Heart right ventricle (tissue), 16 donors: ENCODE measurements at regions not wholly inside any gene's neighbourhood (a gene's known extent, or its start where the extent isn't known, plus 50 kb on each side); places are given as distances from the start of the nearest gene placed in this dataset.

Source experiments
- ATAC-seq, 8 donors: fragments of 200-7000 bp; cut with Tn5 transposase; one replicate each; pipeline ENCODE4 v1.9.1; 2020; ENCODE audit warnings: mild to moderate bottlenecking in 8 of 8, moderate library complexity in 8 of 8, moderate number of reproducible peaks in 1 of 8
- DNase-seq, 2 donors: peaks; one replicate each; pipeline ENCODE4 v3.0.0-alpha.2; 2020
- H3K27ac ChIP-seq, 10 donors: fragments of 200-600 bp; sonication (generic) in 2 of 10; one replicate each; pipeline versions ENCODE4 v1.5.0 to v1.8.0; 2020 to 2022; ENCODE audit warnings: mild to moderate bottlenecking in 3 of 10
- H3K27me3 ChIP-seq, 7 donors: fragments of 200-600 bp; one replicate each; pipeline ENCODE4 v1.8.0; 2021 to 2022; ENCODE audit warnings: mild to moderate bottlenecking in 2 of 7
- H3K36me3 ChIP-seq, 9 donors: fragments of 200-600 bp; sonication (generic) in 1 of 9; one replicate each; pipeline versions ENCODE4 v1.5.0 to v1.8.0; 2020 to 2022; ENCODE audit warnings: mild to moderate bottlenecking in 2 of 9
- H3K4me1 ChIP-seq, 9 donors: fragments of 200-600 bp; sonication (generic) in 1 of 9; one replicate each; pipeline versions ENCODE4 v1.5.0 to v1.8.0; 2020 to 2022; ENCODE audit warnings: mild to moderate bottlenecking in 4 of 9
- H3K4me3 ChIP-seq, 10 donors: fragments of 200-600 bp; sonication (generic) in 2 of 10; one replicate each; pipeline versions ENCODE4 v1.5.0 to v1.8.0; 2020 to 2022; ENCODE audit warnings: mild to moderate bottlenecking in 7 of 10, moderate library complexity in 2 of 10
- H3K9me3 ChIP-seq, 11 donors: fragments of 200-600 bp in 10 of 11; sonication (generic) in 2 of 11; one replicate each; pipeline versions ENCODE4 v1.5.0 to v1.8.0; 2013 to 2022; ENCODE audit warnings: mild to moderate bottlenecking in 2 of 11, control low read depth in 1 of 11, moderate library complexity in 1 of 11
- CTCF ChIP-seq, 9 donors: fragments of 200-600 bp; sonication (generic) in 2 of 9; IDR thresholded peaks; one replicate each; pipeline versions ENCODE4 v1.5.0 to v1.8.0; 2021 to 2022; ENCODE audit warnings: antibody characterized with exemption in 9 of 9, mild to moderate bottlenecking in 5 of 9, moderate library complexity in 1 of 9
- WGBS, 2 donors: extraction: QIAGEN DNeasy Blood & Tissue Kit; methylation state at CpG; one replicate each; pipeline ENCODE4 v1.1.7; 2013; ENCODE audit warnings: inconsistent platforms in 1 of 2; 5-methylcytosine and 5-hydroxymethylcytosine counted together
- intact Hi-C, 10 donors: fragments of 100-400 bp; cut with DNase I; formaldehyde crosslinking; loops; one replicate each; pipeline versions ENCODE4 v1.11.1 to v1.14.2; 2022
- donor health status: Arrhythmogenic right ventricular cardiomyopathy.
- donor health status: ischemic (EF 13 %, LVEDD 7.1; RV severe dilation, severe dysfunction).
- donor health status: healthy with polysubstance abuse.
- donor health status: DM: no; HTN: yes; CAD: no.
- donor health status: DM: no; HTN: no; CAD: no.
- donor health status: ischemic (EF 25% LVEDD 6.9; RV normal size, moderate dysfunction).
- donor health status: ischemic (EF 25% LVEDD 5.7; RV mildly dilated, moderate dysfunction).
- donor health status: healthy.
- donor health status: DM: yes; HTN: yes; CAD: no.
- donor health status: Ischemic cardiomyopathy.
- donor health status: ischemic (EF 35%, LVEDD 5.7; RV mildly dilated, moderate dysfunction).
- donor health status: nonischemic (EF 11% LVEDD 7.7; RV severe dilation, severe dysfunction).
- donor health status: DM: yes; HTN: yes; CAD: no.
- donor health status: PGD.
- donor health status: ischemic (EF 29% LVEDD 5.4; RV normal size, mild dysfunction).
- donor health status: nonischemic (EF 23%, LVEDD 6.1; RV moderate dilation, normal function).

- Histone ChIP-seq H3K36me3 (no peaks in the 10 kb centered on the region), H3K27ac (no peak overlapping the region), H3K9me3 (peaks cover 0 to 11% (median 0%) of the 10 kb centered on the region in 11 donors), H3K4me1 (no peaks in the 10 kb centered on the region), H3K27me3 (no peaks in the 10 kb centered on the region), H3K4me3 (no peak overlapping the region)
- WGBS, 2 donors = 33% methylated on average over 3 of the region's 3 CpGs
- intact Hi-C loops = no loop called here
- no peak for TF ChIP-seq CTCF (IDR thresholded peaks at IDR 0.05)
- ATAC-seq (no peak), DNase-seq (no peak)
Measured at GRCh38 chr11:41848349-41848748, 388.9 kb upstream of the LRRC4C start.

DNA sequence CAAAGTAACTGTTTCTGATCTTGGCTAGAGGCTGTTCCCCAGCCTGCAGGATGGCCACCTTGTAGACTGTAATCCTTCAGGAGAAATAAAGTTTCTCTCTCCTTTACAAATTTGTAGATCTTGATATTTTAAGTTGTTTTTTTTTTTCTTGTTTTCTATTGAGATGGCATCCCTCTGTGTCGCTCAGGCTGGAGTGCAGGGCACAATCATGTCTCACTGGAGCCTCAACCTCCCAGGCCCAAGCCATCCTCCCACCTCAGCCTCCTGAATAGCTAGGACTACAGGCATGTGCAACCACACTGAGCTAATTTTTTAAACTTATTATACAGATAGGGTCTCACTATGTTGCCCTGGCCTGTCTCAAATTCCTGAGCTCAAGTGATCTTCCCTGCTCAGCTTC is 389.8 kb upstream of the LRRC4C start:
- H3K27me3 ChIP-seq = no peaks in the 10 kb centered on the region
- no peak overlapping the region for H3K4me3 ChIP-seq
- ATAC-seq (no peak), DNase-seq (no peak)
- no peaks in the 10 kb centered on the region for H3K4me1 ChIP-seq
- no peak overlapping the region for H3K27ac ChIP-seq
- WGBS, 2 donors = 83 to 90% methylated on average over 1 of the region's 1 CpG
- no peak for TF ChIP-seq CTCF (IDR thresholded peaks at IDR 0.05)
- intact Hi-C loops = no loop called here
- H3K9me3 ChIP-seq = peaks cover 0 to 7% (median 0%) of the 10 kb centered on the region in 11 donors
- H3K36me3 ChIP-seq = no peaks in the 10 kb centered on the region

- H3K27me3 ChIP-seq = no peaks in the 10 kb centered on the region
- H3K27ac ChIP-seq = no peak overlapping the region
- no peak for TF ChIP-seq CTCF (IDR thresholded peaks at IDR 0.05)
- H3K36me3 ChIP-seq = no peaks in the 10 kb centered on the region
- H3K4me3 ChIP-seq = no peak overlapping the region
- ATAC-seq (no peak), DNase-seq (no peak)
- intact Hi-C loops = no loop called here
- H3K4me1 ChIP-seq = no peaks in the 10 kb centered on the region
- peaks cover 0 to 4% (median 0%) of the 10 kb centered on the region in 11 donors for H3K9me3 ChIP-seq
Measured at GRCh38 chr11:41851743-41852142, 392.3 kb upstream of the LRRC4C start.

DNA sequence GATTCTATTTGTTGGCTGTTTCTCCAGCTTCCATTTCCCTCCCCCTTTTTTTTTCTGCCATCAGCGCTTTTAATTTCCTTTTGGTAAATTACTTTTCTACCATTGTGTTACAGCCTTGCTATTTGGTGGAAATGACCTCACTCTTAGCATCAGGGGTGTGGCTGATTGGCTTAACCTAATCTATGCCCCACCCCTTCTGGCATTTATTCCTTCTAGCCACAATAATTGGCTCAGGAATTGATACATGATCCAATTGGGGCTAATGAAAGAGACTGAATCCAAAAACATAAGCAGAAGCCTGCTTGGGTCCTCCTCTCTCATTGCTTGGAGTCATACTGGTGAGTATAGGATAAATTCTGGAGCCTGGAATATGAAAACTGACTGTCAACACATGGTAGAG is 402.4 kb upstream of the LRRC4C start:
- no peaks in the 10 kb centered on the region for H3K36me3 ChIP-seq
- DNase-seq = no peak
- 70 to 71% methylated on average over 1 of the region's 1 CpG for WGBS, 2 donors
- no peak overlapping the region for H3K4me3 ChIP-seq
- H3K27ac ChIP-seq = no peak overlapping the region
- intact Hi-C loops = no loop called here
- peak in 1 of 8 donors; percentile 24 for ATAC-seq
- H3K9me3 ChIP-seq = peaks cover 0 to 3% (median 0%) of the 10 kb centered on the region in 11 donors
- no peak for TF ChIP-seq CTCF (IDR thresholded peaks at IDR 0.05)
- H3K4me1 ChIP-seq = no peaks in the 10 kb centered on the region
- no peaks in the 10 kb centered on the region for H3K27me3 ChIP-seq

- DNase-seq (no peak), ATAC-seq (no peak)
- Histone ChIP-seq H3K27me3 (no peaks in the 10 kb centered on the region), H3K4me1 (no peaks in the 10 kb centered on the region), H3K36me3 (no peaks in the 10 kb centered on the region), H3K4me3 (no peak overlapping the region), H3K9me3 (peaks cover 0 to 5% (median 0%) of the 10 kb centered on the region in 11 donors), H3K27ac (no peak overlapping the region)
- TF ChIP-seq CTCF (IDR thresholded peaks at IDR 0.05) = no peak
- intact Hi-C loops = no loop called here
Measured at GRCh38 chr11:41866525-41866924, 407.1 kb upstream of the LRRC4C start.
